Natural killer cell (primary cell): ENCODE measurements at regions not wholly inside any gene's neighbourhood (a gene's known extent, or its start where the extent isn't known, plus 50 kb on each side); places are given as distances from the start of the nearest gene placed in this dataset.

Experiments
- ATAC-seq, 3 donors: fragments of 150-1000 bp in 2 of 3; fragments of 200-7000 bp in 1 of 3; cut with Tn5 transposase; 1 replicate in 1 of 3; 2 replicates in 2 of 3; pipeline ENCODE4 v1.10.0; 2021; ENCODE audit warnings: mild to moderate bottlenecking in 2 of 3, moderate library complexity in 2 of 3
- DNase-seq, 2 donors: peaks; one replicate each; pipeline versions ENCODE4 v3.0.0 to v3.0.0-alpha.2; 2013 to 2021; ENCODE audit warnings: mixed read lengths in 1 of 2
- H3K27ac ChIP-seq: one replicate; pipeline ENCODE4 v1.5.1; 2013; ENCODE audit warnings: mild to moderate bottlenecking, low read length
- H3K27me3 ChIP-seq: one replicate; pipeline ENCODE4 v1.6.1; 2013; ENCODE audit warnings: low read length; ENCODE audit not compliant: control insufficient read depth, insufficient read depth
- H3K36me3 ChIP-seq: one replicate; pipeline ENCODE4 v1.6.1; 2013; ENCODE audit warnings: low read length; ENCODE audit not compliant: control insufficient read depth, insufficient read depth
- H3K4me1 ChIP-seq: one replicate; pipeline ENCODE4 v1.6.1; 2013; ENCODE audit warnings: low read length; ENCODE audit not compliant: control insufficient read depth, insufficient read depth
- H3K4me3 ChIP-seq: one replicate; pipeline ENCODE4 v1.5.1; 2013; ENCODE audit warnings: low read length
- H3K9me3 ChIP-seq: one replicate; pipeline ENCODE4 v1.6.1; 2013; ENCODE audit warnings: low read length; ENCODE audit not compliant: control insufficient read depth, insufficient read depth
- H3K27ac Mint-ChIP-seq, 2 donors: one replicate each; pipeline ENCODE4 v1.8.0; 2022; ENCODE audit warnings: mild to moderate bottlenecking in 2 of 2, mixed read lengths in 2 of 2, moderate library complexity in 1 of 2
- H3K27me3 Mint-ChIP-seq, 2 donors: one replicate each; pipeline ENCODE4 v1.8.0; 2022; ENCODE audit warnings: low read depth in 2 of 2, mixed read lengths in 2 of 2
- H3K36me3 Mint-ChIP-seq: one replicate; pipeline ENCODE4 v1.8.0; 2022; ENCODE audit warnings: mixed read lengths
- H3K4me1 Mint-ChIP-seq, 2 donors: one replicate each; pipeline ENCODE4 v1.8.0; 2022; ENCODE audit warnings: mixed read lengths in 2 of 2
- H3K4me3 Mint-ChIP-seq: one replicate; pipeline ENCODE4 v1.8.0; 2022; ENCODE audit warnings: mild to moderate bottlenecking, moderate library complexity, mixed read lengths
- H3K9me3 Mint-ChIP-seq, 2 donors: one replicate each; pipeline ENCODE4 v1.8.0; 2022; ENCODE audit warnings: mixed read lengths in 2 of 2
- CTCF ChIP-seq: fragments of 200-600 bp; IDR thresholded peaks from one replicate; pipeline ENCODE4 v1.8.0; 2022; ENCODE audit warnings: antibody characterized with exemption
- WGBS: methylation state at CpG from one replicate; pipeline ENCODE4 v1.1.7; 2013; ENCODE audit warnings: missing lambda C conversion rate; ENCODE audit not compliant: insufficient coverage; 5-methylcytosine and 5-hydroxymethylcytosine counted together
- intact Hi-C: fragments of 100-400 bp; cut with micrococcal nuclease; formaldehyde crosslinking; loops from one replicate; pipeline ENCODE4 v1.14.2; 2022

- H3K27me3 Mint-ChIP-seq: peaks cover 12 to 62% of the 10 kb centered on the region in 2 donors
- 89% methylated on average over 2 of the region's 3 CpGs for WGBS
These were observed 195.7 kb upstream of the CHRNA7 start for GRCh38 chr15:31834654-31835053.

GRCh38 chr15:31839388-31839787 lies 190.9 kb upstream of the CHRNA7 start:
- intact Hi-C loops: no loop called here
- no peaks in the 10 kb centered on the region for H3K4me1 Mint-ChIP-seq
- no peak overlapping the region for H3K27ac Mint-ChIP-seq
- DNase-seq (no peak), ATAC-seq (no peak)
- H3K9me3 Mint-ChIP-seq: no peaks in the 10 kb centered on the region
- Histone ChIP-seq H3K4me3 (no peak overlapping the region), H3K4me1 (no peaks in the 10 kb centered on the region), H3K9me3 (no peaks in the 10 kb centered on the region), H3K36me3 (no peaks in the 10 kb centered on the region), H3K27me3 (no peaks in the 10 kb centered on the region), H3K27ac (no peak overlapping the region)
- no peak for TF ChIP-seq CTCF
- peaks cover 10 to 57% of the 10 kb centered on the region in 2 donors for H3K27me3 Mint-ChIP-seq
- WGBS: 73% methylated on average over 3 of the region's 3 CpGs
- H3K36me3 Mint-ChIP-seq: no peaks in the 10 kb centered on the region
- no peak overlapping the region for H3K4me3 Mint-ChIP-seq

More at GRCh38 chr15:31834654-31835053, 195.7 kb upstream of the CHRNA7 start:
- Mint-ChIP-seq H3K27ac (no peak overlapping the region), H3K4me1 (no peaks in the 10 kb centered on the region), H3K36me3 (no peaks in the 10 kb centered on the region), H3K4me3 (no peak overlapping the region), H3K9me3 (no peaks in the 10 kb centered on the region)
- H3K4me1 ChIP-seq: no peaks in the 10 kb centered on the region
- no peaks in the 10 kb centered on the region for H3K36me3 ChIP-seq
- no peak overlapping the region for H3K27ac ChIP-seq
- DNase-seq: no peak
- no peak overlapping the region for H3K4me3 ChIP-seq
- intact Hi-C loops: no loop called here
- no peak for TF ChIP-seq CTCF
- no peak for ATAC-seq
- no peaks in the 10 kb centered on the region for H3K27me3 ChIP-seq
- no peaks in the 10 kb centered on the region for H3K9me3 ChIP-seq

- 63% methylated on average over 9 of the region's 9 CpGs for WGBS
These were observed 189.4 kb upstream of the CHRNA7 start for GRCh38 chr15:31840849-31841476.

More at GRCh38 chr15:31840849-31841476, 189.4 kb upstream of the CHRNA7 start:
- Mint-ChIP-seq H3K4me3 (no peak overlapping the region), H3K36me3 (no peaks in the 10 kb centered on the region), H3K9me3 (no peaks in the 10 kb centered on the region), H3K27me3 (peaks cover 9 to 44% of the 10 kb centered on the region in 2 donors), H3K4me1 (no peaks in the 10 kb centered on the region), H3K27ac (no peak overlapping the region)
- TF ChIP-seq CTCF: no peak
- Histone ChIP-seq H3K9me3 (no peaks in the 10 kb centered on the region), H3K27me3 (no peaks in the 10 kb centered on the region), H3K4me3 (no peak overlapping the region), H3K36me3 (no peaks in the 10 kb centered on the region), H3K27ac (no peak overlapping the region), H3K4me1 (no peaks in the 10 kb centered on the region)
- ATAC-seq (no peak), DNase-seq (no peak)
- intact Hi-C loops: no loop called here
